Heart left ventricle (tissue), 16 donors: ENCODE measurements at regions not wholly inside any gene's neighbourhood (a gene's known extent, or its start where the extent isn't known, plus 50 kb on each side); places are given as distances from the start of the nearest gene placed in this dataset.

Experiments
- ATAC-seq, 4 donors: fragments of 200-7000 bp; cut with Tn5 transposase; one replicate each; pipeline ENCODE4 v1.9.1; 2020 to 2022; ENCODE audit warnings: moderate library complexity in 4 of 4, mild to moderate bottlenecking in 3 of 4, moderate number of reproducible peaks in 1 of 4
- DNase-seq, 5 donors: peaks; one replicate each; pipeline ENCODE4 v3.0.0-alpha.2; 2020
- H3K27ac ChIP-seq, 12 donors: fragments of 200-600 bp; sonication (generic) in 4 of 12; one replicate each; pipeline versions ENCODE4 v1.5.0 to v1.8.0; 2016 to 2022; ENCODE audit warnings: mild to moderate bottlenecking in 2 of 12
- H3K27me3 ChIP-seq, 9 donors: fragments of 200-600 bp; sonication (generic) in 2 of 9; one replicate each; pipeline versions ENCODE4 v1.5.1 to v1.8.0; 2016 to 2022; ENCODE audit warnings: mild to moderate bottlenecking in 3 of 9
- H3K36me3 ChIP-seq, 9 donors: fragments of 200-600 bp; sonication (generic) in 2 of 9; one replicate each; pipeline versions ENCODE4 v1.5.0 to v1.8.0; 2018 to 2022; ENCODE audit warnings: mild to moderate bottlenecking in 2 of 9
- H3K4me1 ChIP-seq, 12 donors: fragments of 200-600 bp; sonication (generic) in 4 of 12; one replicate each; pipeline versions ENCODE4 v1.5.0 to v1.8.0; 2016 to 2022; ENCODE audit warnings: mild to moderate bottlenecking in 3 of 12
- H3K4me3 ChIP-seq, 12 donors: fragments of 200-600 bp; sonication (generic) in 4 of 12; one replicate each; pipeline versions ENCODE4 v1.5.0 to v1.8.0; 2017 to 2022; ENCODE audit warnings: mild to moderate bottlenecking in 9 of 12, moderate library complexity in 4 of 12
- H3K9me3 ChIP-seq, 12 donors: fragments of 200-600 bp; sonication (generic) in 4 of 12; one replicate each; pipeline versions ENCODE4 v1.5.0 to v1.8.0; 2016 to 2022; ENCODE audit warnings: mild to moderate bottlenecking in 1 of 12
- CTCF ChIP-seq, 12 donors: fragments of 200-600 bp; sonication (generic) in 4 of 12; IDR thresholded peaks; one replicate each; pipeline versions ENCODE4 v1.5.0 to v1.8.0; 2018 to 2022; ENCODE audit warnings: antibody characterized with exemption in 12 of 12, mild to moderate bottlenecking in 5 of 12
- POLR2A ChIP-seq, 2 donors: fragments of 450-650 bp; IDR thresholded peaks; one replicate each; pipeline ENCODE4 v1.6.1; 2017; ENCODE audit warnings: antibody characterized with exemption in 2 of 2, mild to moderate bottlenecking in 2 of 2, moderate library complexity in 2 of 2
- WGBS, 4 donors: extraction: QIAGEN DNeasy Blood & Tissue Kit in 2 of 4; methylation state at CpG; one replicate each; pipeline versions ENCODE4 v1.1.5 to v1.1.7; 2013 to 2018; 5-methylcytosine and 5-hydroxymethylcytosine counted together
- intact Hi-C, 10 donors: fragments of 100-400 bp; cut with DNase I; formaldehyde crosslinking; loops; one replicate each; pipeline versions ENCODE4 v1.11.1 to v1.14.2; 2022
- donor health status: ischemic (EF 13 %, LVEDD 7.1; RV severe dilation, severe dysfunction).
- donor health status: healthy with polysubstance abuse.
- donor health status: DM: no; HTN: yes; CAD: no.
- donor health status: DM: no; HTN: no; CAD: no.
- donor health status: ischemic (EF 25% LVEDD 6.9; RV normal size, moderate dysfunction).
- donor health status: ischemic (EF 25% LVEDD 5.7; RV mildly dilated, moderate dysfunction).
- donor health status: healthy.
- donor health status: DM: yes; HTN: yes; CAD: no.
- donor health status: ischemic (EF 35%, LVEDD 5.7; RV mildly dilated, moderate dysfunction).
- donor health status: nonischemic (EF 11% LVEDD 7.7; RV severe dilation, severe dysfunction).
- donor health status: DM: yes; HTN: yes; CAD: no.
- donor health status: PGD.
- donor health status: ischemic (EF 29% LVEDD 5.4; RV normal size, mild dysfunction).
- donor health status: nonischemic (EF 23%, LVEDD 6.1; RV moderate dilation, normal function).

GRCh38 chr5:141753143-141753970 is 71.3 kb upstream of the ARAP3 start:
- Histone ChIP-seq H3K27ac (no peak overlapping the region), H3K4me1 (peaks cover 0 to 8% (median under 1%) of the 10 kb centered on the region in 12 donors), H3K36me3 (no peaks in the 10 kb centered on the region), H3K9me3 (no peaks in the 10 kb centered on the region), H3K27me3 (peaks cover 0 to 28% (median 16%) of the 10 kb centered on the region in 9 donors), H3K4me3 (no peak overlapping the region)
- intact Hi-C loops: no loop called here
- 28 to 55% (median 41%) methylated on average over 50 to 51 of the region's 51 CpGs for WGBS, 4 donors
- ATAC-seq (no peak), DNase-seq (no peak)
- no peak for TF ChIP-seq POLR2A (IDR thresholded peaks at IDR 0.05)
- no peak for TF ChIP-seq CTCF (IDR thresholded peaks at IDR 0.05)

GRCh38 chr5:141747152-141748141 is 65.4 kb upstream of the ARAP3 start:
- Histone ChIP-seq H3K36me3 (no peaks in the 10 kb centered on the region), H3K4me3 (no peak overlapping the region), H3K4me1 (peaks cover 0 to 12% (median 2%) of the 10 kb centered on the region in 12 donors), H3K9me3 (no peaks in the 10 kb centered on the region), H3K27me3 (peaks cover 0 to 6% (median 3%) of the 10 kb centered on the region in 9 donors), H3K27ac (no peak overlapping the region)
- TF ChIP-seq CTCF (IDR thresholded peaks at IDR 0.05) (no peak), POLR2A (IDR thresholded peaks at IDR 0.05) (no peak)
- WGBS, 4 donors: 35 to 46% (median 37%) methylated on average over 10 to 11 of the region's 11 CpGs
- peak; percentile 84 to 92 (median 85) for ATAC-seq
- intact Hi-C loops: loop anchor here in 2 of 10 donors (5.0 kb wide), 1 partner anchor 35 kb away; no protein-coding TSS in a partner anchor
- DNase-seq: peak; percentile 84 to 92 (median 88)

GRCh38 chr5:141746395-141746794 is 64.4 kb upstream of the ARAP3 start:
- intact Hi-C loops: loop anchor here in 2 of 10 donors (5.0 kb wide), 1 partner anchor 34 kb away; no protein-coding TSS in a partner anchor
- WGBS, 4 donors: 93 to 98% (median 95%) methylated on average over 2 of the region's 2 CpGs
- DNase-seq (no peak), ATAC-seq (no peak)
- no peak for TF ChIP-seq POLR2A (IDR thresholded peaks at IDR 0.05)
- no peak for TF ChIP-seq CTCF (IDR thresholded peaks at IDR 0.05)
- Histone ChIP-seq H3K9me3 (no peaks in the 10 kb centered on the region), H3K4me1 (peaks cover 0 to 12% (median 2%) of the 10 kb centered on the region in 12 donors), H3K36me3 (no peaks in the 10 kb centered on the region), H3K27me3 (peaks cover 0 to 3% (median 0%) of the 10 kb centered on the region in 9 donors), H3K27ac (no peak overlapping the region), H3K4me3 (no peak overlapping the region)
